ENCODE measurements at regions not wholly inside any gene's neighbourhood (a gene's known extent, or its start where the extent isn't known, plus 50 kb on each side); places are given as distances from the start of the nearest gene placed in this dataset.
A peak's percentile ranks its signal among the peaks of the same experiment; 100 is the strongest.

DNA sequence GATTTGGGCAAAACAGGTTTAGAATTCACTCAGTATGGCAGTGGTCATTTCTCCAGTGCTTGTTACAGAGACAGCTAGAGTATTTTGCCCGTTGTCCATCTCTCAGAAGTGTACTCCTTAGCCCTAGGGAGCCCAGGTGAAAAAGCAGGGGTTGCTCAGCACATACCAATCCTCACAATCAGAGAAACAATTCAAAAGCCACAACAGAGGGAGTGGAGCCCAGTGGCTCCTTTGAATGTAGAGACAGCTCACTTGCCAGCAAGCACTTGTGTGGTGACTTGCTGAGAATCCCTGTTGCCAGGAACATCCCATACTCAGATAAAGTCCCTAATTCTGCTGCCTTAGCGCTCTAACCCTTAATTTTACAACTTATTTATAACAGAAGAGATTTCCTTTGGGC lies 1488.3 kb downstream of the RPA4 start:
- TF ChIP-seq, protein P1, sequence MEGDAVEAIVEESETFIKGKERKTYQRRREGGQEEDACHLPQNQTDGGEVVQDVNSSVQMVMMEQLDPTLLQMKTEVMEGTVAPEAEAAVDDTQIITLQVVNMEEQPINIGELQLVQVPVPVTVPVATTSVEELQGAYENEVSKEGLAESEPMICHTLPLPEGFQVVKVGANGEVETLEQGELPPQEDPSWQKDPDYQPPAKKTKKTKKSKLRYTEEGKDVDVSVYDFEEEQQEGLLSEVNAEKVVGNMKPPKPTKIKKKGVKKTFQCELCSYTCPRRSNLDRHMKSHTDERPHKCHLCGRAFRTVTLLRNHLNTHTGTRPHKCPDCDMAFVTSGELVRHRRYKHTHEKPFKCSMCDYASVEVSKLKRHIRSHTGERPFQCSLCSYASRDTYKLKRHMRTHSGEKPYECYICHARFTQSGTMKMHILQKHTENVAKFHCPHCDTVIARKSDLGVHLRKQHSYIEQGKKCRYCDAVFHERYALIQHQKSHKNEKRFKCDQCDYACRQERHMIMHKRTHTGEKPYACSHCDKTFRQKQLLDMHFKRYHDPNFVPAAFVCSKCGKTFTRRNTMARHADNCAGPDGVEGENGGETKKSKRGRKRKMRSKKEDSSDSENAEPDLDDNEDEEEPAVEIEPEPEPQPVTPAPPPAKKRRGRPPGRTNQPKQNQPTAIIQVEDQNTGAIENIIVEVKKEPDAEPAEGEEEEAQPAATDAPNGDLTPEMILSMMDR (IDR thresholded peaks at IDR 0.05; ENCODE audit: low read depth, low read length): no peak
- TF ChIP-seq EZH2phosphoT487 (IDR thresholded peaks at IDR 0.05; ENCODE audit: low read depth): no peak
- no peak overlapping the region for H3K4me3 ChIP-seq (ENCODE audit: low read length)
- no peak overlapping the region for H2AFZ ChIP-seq (ENCODE audit: low read depth, low read length)
- H3K27ac ChIP-seq (ENCODE audit: low read length): no peak overlapping the region
- no peak overlapping the region for H3K9ac ChIP-seq (ENCODE audit: low read length)
- no peak overlapping the region for H3K4me2 ChIP-seq (ENCODE audit: low read length)
- no peaks in the 10 kb centered on the region for H3K27me3 ChIP-seq (ENCODE audit: low read depth, low read length)
- no peaks in the 10 kb centered on the region for H3K9me3 ChIP-seq (ENCODE audit: insufficient read depth, low read length)
- H4K20me1 ChIP-seq (ENCODE audit: insufficient read depth, low read length): no peaks in the 10 kb centered on the region
- H3K79me2 ChIP-seq (ENCODE audit: low read length): no peaks in the 10 kb centered on the region
- no peaks in the 10 kb centered on the region; the same call in 1 of the 2 replicates for H3K4me1 ChIP-seq (ENCODE audit: low read length)
- no peaks in the 10 kb centered on the region for H3K36me3 ChIP-seq (replicated peaks; ENCODE audit: low read depth, low read length)

DNA sequence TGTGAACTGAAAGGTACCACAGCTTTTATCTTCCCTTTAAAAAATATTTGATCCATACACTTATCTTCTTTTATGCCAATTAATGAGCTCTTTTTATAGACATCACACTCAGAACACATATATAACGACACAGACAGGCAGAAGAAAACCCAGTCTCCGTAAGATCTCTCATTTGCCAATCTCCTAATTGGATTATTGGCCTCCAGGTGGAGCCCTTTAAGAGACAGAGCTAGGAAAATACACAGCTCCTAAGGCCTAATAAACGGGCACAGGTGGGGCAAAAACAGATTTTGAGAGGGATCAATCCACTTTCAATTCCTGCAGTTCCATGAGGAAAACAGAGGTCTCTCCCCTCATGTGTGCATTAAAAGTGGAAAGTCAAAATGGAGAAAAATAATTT lies 1495.4 kb downstream of the RPA4 start:
- H3K4me1 ChIP-seq (ENCODE audit: low read length): no peaks in the 10 kb centered on the region
- no peaks in the 10 kb centered on the region for H3K27me3 ChIP-seq (ENCODE audit: low read depth, low read length)
- no peaks in the 10 kb centered on the region for H3K9me3 ChIP-seq (ENCODE audit: insufficient read depth, low read length)
- H3K36me3 ChIP-seq (replicated peaks; ENCODE audit: low read depth, low read length): no peaks in the 10 kb centered on the region
- no peak overlapping the region for H3K4me3 ChIP-seq (ENCODE audit: low read length)
- no peak overlapping the region for H2AFZ ChIP-seq (ENCODE audit: low read depth, low read length)
- H4K20me1 ChIP-seq (ENCODE audit: insufficient read depth, low read length): no peaks in the 10 kb centered on the region
- no peak for TF ChIP-seq EZH2phosphoT487 (IDR thresholded peaks at IDR 0.05; ENCODE audit: low read depth)
- TF ChIP-seq, protein P1 (IDR thresholded peaks at IDR 0.05; ENCODE audit: low read depth, low read length): peak; percentile 20; the same call in 1 of the 2 replicates
- no peak overlapping the region for H3K9ac ChIP-seq (ENCODE audit: low read length)
- no peak overlapping the region for H3K27ac ChIP-seq (ENCODE audit: low read length)
- H3K4me2 ChIP-seq (ENCODE audit: low read length): no peak overlapping the region
- no peaks in the 10 kb centered on the region for H3K79me2 ChIP-seq (ENCODE audit: low read length)

DNA sequence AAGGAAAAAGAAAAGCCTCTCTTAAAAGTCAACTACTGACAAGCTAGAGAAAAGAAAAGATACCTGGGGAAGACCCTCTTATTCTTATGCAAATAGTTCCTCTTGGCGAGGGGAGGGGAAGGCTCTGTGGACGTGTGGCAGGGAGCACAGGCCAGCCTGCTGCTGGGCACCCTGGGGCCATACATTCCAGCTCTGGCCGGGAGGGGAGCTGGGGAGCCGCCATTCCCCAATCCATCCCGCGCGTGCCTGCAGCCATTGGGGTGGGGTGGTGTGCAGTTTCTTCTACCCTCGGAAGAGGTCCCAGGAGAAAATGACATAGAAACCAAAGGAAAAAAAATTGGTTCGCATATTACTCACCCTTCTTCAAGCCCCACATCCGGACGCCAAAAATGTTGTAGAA lies 1496.4 kb downstream of the RPA4 start:
- no peak overlapping the region for H3K4me2 ChIP-seq (ENCODE audit: low read length)

DNA sequence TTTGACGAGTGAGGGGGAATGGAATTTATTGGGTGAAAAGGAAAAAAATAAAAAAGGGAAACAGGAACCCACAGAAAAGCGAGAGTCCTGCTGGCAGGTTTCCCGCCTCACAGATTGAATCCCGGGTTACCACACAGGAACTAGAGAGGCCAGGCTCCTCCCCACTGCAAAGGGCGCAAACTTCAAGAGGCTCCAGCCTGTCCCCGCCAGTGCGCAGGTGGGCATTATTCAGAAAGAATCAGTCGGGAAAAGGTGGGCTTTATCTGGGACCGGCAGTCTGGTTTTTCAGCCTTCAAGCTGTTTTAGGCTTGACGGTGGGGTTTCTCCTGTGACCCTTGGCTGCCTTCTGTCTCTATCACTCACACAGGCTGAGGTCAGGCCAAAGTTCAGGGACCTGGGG lies 1496.8 kb downstream of the RPA4 start:
- Histone ChIP-seq H3K27ac (ENCODE audit: low read length) (no peak overlapping the region), H3K4me2 (ENCODE audit: low read length) (no peak overlapping the region), H3K9ac (ENCODE audit: low read length) (no peak overlapping the region), H3K4me3 (ENCODE audit: low read length) (no peak overlapping the region), H2AFZ (ENCODE audit: low read depth, low read length) (no peak overlapping the region), H3K9me3 (ENCODE audit: insufficient read depth, low read length) (no peaks in the 10 kb centered on the region), H3K36me3 (replicated peaks; ENCODE audit: low read depth, low read length) (no peaks in the 10 kb centered on the region), H3K79me2 (ENCODE audit: low read length) (no peaks in the 10 kb centered on the region), H3K4me1 (ENCODE audit: low read length) (no peaks in the 10 kb centered on the region), H4K20me1 (ENCODE audit: insufficient read depth, low read length) (no peaks in the 10 kb centered on the region), H3K27me3 (ENCODE audit: low read depth, low read length) (no peaks in the 10 kb centered on the region)
- TF ChIP-seq EZH2phosphoT487 (IDR thresholded peaks at IDR 0.05; ENCODE audit: low read depth): no peak
- TF ChIP-seq, protein P1 (IDR thresholded peaks at IDR 0.05; ENCODE audit: low read depth, low read length): no peak

More for the DNA sequence above, 1496.4 kb downstream of the RPA4 start:
- TF ChIP-seq, protein P1 (IDR thresholded peaks at IDR 0.05; ENCODE audit: low read depth, low read length): no peak
- TF ChIP-seq EZH2phosphoT487 (IDR thresholded peaks at IDR 0.05; ENCODE audit: low read depth): no peak
- no peak overlapping the region for H3K27ac ChIP-seq (ENCODE audit: low read length)
- H3K4me1 ChIP-seq (ENCODE audit: low read length): no peaks in the 10 kb centered on the region
- H3K9ac ChIP-seq (ENCODE audit: low read length): no peak overlapping the region
- no peak overlapping the region for H2AFZ ChIP-seq (ENCODE audit: low read depth, low read length)
- H3K27me3 ChIP-seq (ENCODE audit: low read depth, low read length): no peaks in the 10 kb centered on the region
- no peaks in the 10 kb centered on the region for H3K79me2 ChIP-seq (ENCODE audit: low read length)
- no peaks in the 10 kb centered on the region for H4K20me1 ChIP-seq (ENCODE audit: insufficient read depth, low read length)
- H3K9me3 ChIP-seq (ENCODE audit: insufficient read depth, low read length): no peaks in the 10 kb centered on the region
- H3K4me3 ChIP-seq (ENCODE audit: low read length): no peak overlapping the region
- no peaks in the 10 kb centered on the region for H3K36me3 ChIP-seq (replicated peaks; ENCODE audit: low read depth, low read length)

All from OCI-LY3 (cell line).